Suprapubic skin (tissue), 4 donors: ENCODE measurements at regions not wholly inside any gene's neighbourhood (a gene's known extent, or its start where the extent isn't known, plus 50 kb on each side); places are given as distances from the start of the nearest gene placed in this dataset.
A peak's percentile ranks its signal among the peaks of the same experiment; 100 is the strongest.

Experiments used
- DNase-seq, 2 donors: peaks; one replicate each; pipeline ENCODE4 v3.0.0-alpha.2; 2019; ENCODE audit warnings: low spot score in 2 of 2
- H3K27ac ChIP-seq: fragments of 200-600 bp; sonication (generic); one replicate; pipeline ENCODE4 v1.5.1; 2019
- H3K27me3 ChIP-seq: fragments of 200-600 bp; sonication (generic); one replicate; pipeline ENCODE4 v1.5.1; 2019
- H3K36me3 ChIP-seq: fragments of 200-600 bp; sonication (generic); one replicate; pipeline ENCODE4 v1.5.1; 2019
- H3K4me1 ChIP-seq: fragments of 200-600 bp; sonication (generic); one replicate; pipeline ENCODE4 v1.5.1; 2019
- H3K4me3 ChIP-seq: fragments of 200-600 bp; sonication (generic); one replicate; pipeline ENCODE4 v1.5.1; 2019; ENCODE audit warnings: mild to moderate bottlenecking
- H3K9me3 ChIP-seq: fragments of 200-600 bp; sonication (generic); one replicate; pipeline ENCODE4 v1.5.1; 2019
- CTCF ChIP-seq, 2 donors: fragments of 200-600 bp in 1 of 2; fragments of 450-650 bp in 1 of 2; sonication (generic) in 1 of 2; IDR thresholded peaks; one replicate each; pipeline ENCODE4 v1.5.1; 2016 to 2019; ENCODE audit warnings: antibody characterized with exemption in 2 of 2, mild to moderate bottlenecking in 1 of 2, moderate library complexity in 1 of 2
- EP300 ChIP-seq: sonication (generic); formaldehyde crosslinking; IDR thresholded peaks from one replicate; pipeline ENCODE4 v1.6.1; 2017; ENCODE audit warnings: antibody characterized with exemption
- POLR2A ChIP-seq, 2 donors: fragments of 450-650 bp; IDR thresholded peaks; one replicate each; pipeline ENCODE4 v1.6.1; 2017; ENCODE audit warnings: antibody characterized with exemption in 2 of 2, mild to moderate bottlenecking in 2 of 2, moderate library complexity in 2 of 2
- POLR2AphosphoS5 ChIP-seq, 3 donors: sonication (generic); formaldehyde crosslinking; IDR thresholded peaks; one replicate each; pipeline ENCODE4 v1.6.1; 2017; ENCODE audit warnings: antibody characterized with exemption in 3 of 3
- WGBS: methylation state at CpG from one replicate; pipeline ENCODE4 v1.1.5; 2018; 5-methylcytosine and 5-hydroxymethylcytosine counted together

GRCh38 chr15:93458597-93458996 lies 369.6 kb upstream of the RGMA start:
- H3K36me3 ChIP-seq: no peaks in the 10 kb centered on the region
- no peaks in the 10 kb centered on the region for H3K4me1 ChIP-seq
- no peak for TF ChIP-seq POLR2A (IDR thresholded peaks at IDR 0.05)
- no peak for TF ChIP-seq POLR2AphosphoS5 (IDR thresholded peaks at IDR 0.05)
- TF ChIP-seq EP300: no peak
- TF ChIP-seq CTCF (IDR thresholded peaks at IDR 0.05): no peak
- 64% methylated on average over 4 of the region's 5 CpGs for WGBS
- no peaks in the 10 kb centered on the region for H3K27me3 ChIP-seq
- no peaks in the 10 kb centered on the region for H3K9me3 ChIP-seq
- H3K4me3 ChIP-seq: no peak overlapping the region
- no peak overlapping the region for H3K27ac ChIP-seq
- DNase-seq: no peak

- no peaks in the 10 kb centered on the region for H3K9me3 ChIP-seq
- peaks cover 23% of the 10 kb centered on the region for H3K4me1 ChIP-seq
- no peaks in the 10 kb centered on the region for H3K27me3 ChIP-seq
- 63% methylated on average over 7 of the region's 7 CpGs for WGBS
- H3K27ac ChIP-seq: no peak overlapping the region
- DNase-seq: no peak
- TF ChIP-seq CTCF (IDR thresholded peaks at IDR 0.05) (no peak), POLR2A (IDR thresholded peaks at IDR 0.05) (no peak), POLR2AphosphoS5 (IDR thresholded peaks at IDR 0.05) (no peak)
- no peaks in the 10 kb centered on the region for H3K36me3 ChIP-seq
- no peak overlapping the region for H3K4me3 ChIP-seq
Measured at GRCh38 chr15:93454788-93455187, 365.8 kb upstream of the RGMA start.

GRCh38 chr15:93452537-93453211 lies 363.7 kb upstream of the RGMA start:
- Histone ChIP-seq H3K9me3 (no peaks in the 10 kb centered on the region), H3K4me1 (peaks cover 23% of the 10 kb centered on the region), H3K27me3 (no peaks in the 10 kb centered on the region), H3K36me3 (no peaks in the 10 kb centered on the region), H3K27ac (peak overlapping the region; percentile 68), H3K4me3 (no peak overlapping the region)
- no peak for DNase-seq
- no peak for TF ChIP-seq POLR2A (IDR thresholded peaks at IDR 0.05)
- no peak for TF ChIP-seq EP300
- TF ChIP-seq CTCF (IDR thresholded peaks at IDR 0.05): no peak
- no peak for TF ChIP-seq POLR2AphosphoS5 (IDR thresholded peaks at IDR 0.05)

GRCh38 chr15:93451822-93452221 lies 362.8 kb upstream of the RGMA start:
- H3K4me1 ChIP-seq: peaks cover 23% of the 10 kb centered on the region
- no peaks in the 10 kb centered on the region for H3K27me3 ChIP-seq
- no peak for TF ChIP-seq POLR2AphosphoS5 (IDR thresholded peaks at IDR 0.05)
- TF ChIP-seq CTCF (IDR thresholded peaks at IDR 0.05): no peak
- TF ChIP-seq EP300: no peak
- TF ChIP-seq POLR2A (IDR thresholded peaks at IDR 0.05): no peak
- WGBS: 27% methylated on average over 2 of the region's 2 CpGs
- DNase-seq: no peak
- peak overlapping the region; percentile 68 for H3K27ac ChIP-seq
- no peaks in the 10 kb centered on the region for H3K36me3 ChIP-seq
- no peaks in the 10 kb centered on the region for H3K9me3 ChIP-seq
- no peak overlapping the region for H3K4me3 ChIP-seq

- Histone ChIP-seq H3K27me3 (no peaks in the 10 kb centered on the region), H3K27ac (peak overlapping the region; percentile 24), H3K9me3 (no peaks in the 10 kb centered on the region), H3K36me3 (no peaks in the 10 kb centered on the region), H3K4me1 (peaks cover 23% of the 10 kb centered on the region), H3K4me3 (no peak overlapping the region)
- no peak for TF ChIP-seq POLR2A (IDR thresholded peaks at IDR 0.05)
- no peak for TF ChIP-seq CTCF (IDR thresholded peaks at IDR 0.05)
- no peak for TF ChIP-seq EP300
- no peak for TF ChIP-seq POLR2AphosphoS5 (IDR thresholded peaks at IDR 0.05)
- DNase-seq: no peak
- WGBS: 68% methylated on average over 6 of the region's 6 CpGs
Measured at GRCh38 chr15:93451265-93451664, 362.3 kb upstream of the RGMA start.
